Astrocyte of the cerebellum (primary cell): ENCODE measurements at regions not wholly inside any gene's neighbourhood (a gene's known extent, or its start where the extent isn't known, plus 50 kb on each side); places are given as distances from the start of the nearest gene placed in this dataset.
"Not testable (repeated sequence)": the region's sequence is repeated elsewhere in the genome, so short reads cannot be mapped to it uniquely, and the experiment has no call there.

ENCODE experiments used
- DNase-seq: peaks from one replicate; pipeline ENCODE4 v3.0.0-alpha.2; 2011; ENCODE audit warnings: low read depth
- H3K4me3 ChIP-seq: 2 replicates; pipeline ENCODE4 v1.5.1; 2011; ENCODE audit warnings: mild to moderate bottlenecking, low read depth, low read length, moderate library complexity
- CTCF ChIP-seq: IDR thresholded peaks from 2 replicates; pipeline ENCODE4 v1.5.1; 2012; ENCODE audit warnings: low read length, low read depth, moderate library complexity, mild to moderate bottlenecking; ENCODE audit errors: missing control alignments
- in situ Hi-C: cut with HindIII; loops from 2 replicates; pipeline ENCODE4 v1.10.0; 2017; ENCODE audit warnings: low sequenced_read_pairs

- TF ChIP-seq CTCF, result no peak
Observed at GRCh38 chr6:101086473-101086872, 205.3 kb upstream of the ASCC3 start.

GRCh38 chr6:101088594-101088993, 207.5 kb upstream of the ASCC3 start:
- no peak for TF ChIP-seq CTCF
- no peak for DNase-seq
- in situ Hi-C loops, result no loop called here
- no peak overlapping the region for H3K4me3 ChIP-seq

More at GRCh38 chr6:101086473-101086872, 205.3 kb upstream of the ASCC3 start:
- no peak overlapping the region for H3K4me3 ChIP-seq
- DNase-seq, result no peak
- in situ Hi-C loops, result no loop called here

- no peak overlapping the region for H3K4me3 ChIP-seq
- DNase-seq, result no peak
- no peak for TF ChIP-seq CTCF
- in situ Hi-C loops, result no loop called here
Observed at GRCh38 chr6:101089640-101090039, 208.5 kb upstream of the ASCC3 start.

- in situ Hi-C loops, result no loop called here
- no peak for TF ChIP-seq CTCF
- DNase-seq, result no peak
- no peak overlapping the region for H3K4me3 ChIP-seq
Observed at GRCh38 chr6:101090281-101090680, 209.2 kb upstream of the ASCC3 start.

- in situ Hi-C loops, H3K4me3 ChIP-seq, DNase-seq: not testable (repeated sequence)
Observed at GRCh38 chr6:101098605-101099004, 217.5 kb upstream of the ASCC3 start.

GRCh38 chr6:101102702-101103101, 221.6 kb upstream of the ASCC3 start:
- DNase-seq, result no peak
- TF ChIP-seq CTCF, result no peak
- H3K4me3 ChIP-seq, result no peak overlapping the region
- in situ Hi-C loops, result no loop called here

DNA sequence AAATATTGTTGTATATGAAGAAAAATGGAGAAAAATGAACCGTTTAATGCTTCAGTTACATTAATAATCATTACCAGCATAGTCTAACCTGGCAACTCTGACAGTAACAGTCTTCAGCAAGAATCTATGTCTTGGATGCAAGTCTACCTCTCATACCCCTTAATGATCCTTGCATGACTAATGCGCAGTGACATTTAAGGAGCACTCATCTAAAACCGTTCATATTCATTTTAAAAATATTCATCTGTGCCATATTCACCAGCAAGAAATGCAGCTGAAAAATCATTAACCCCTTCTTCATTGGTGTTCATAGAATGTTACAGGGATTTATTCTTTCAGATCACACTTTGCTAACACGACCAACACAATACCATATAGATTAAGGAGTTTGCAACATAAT, 227.2 kb upstream of the ASCC3 start:
- H3K4me3 ChIP-seq, result no peak overlapping the region
- no peak for DNase-seq
- no peak for TF ChIP-seq CTCF
- in situ Hi-C loops, result no loop called here
